Ishikawa (cell line): ENCODE measurements at regions not wholly inside any gene's neighbourhood (a gene's known extent, or its start where the extent isn't known, plus 50 kb on each side); places are given as distances from the start of the nearest gene placed in this dataset.

Experiments
- CEBPB ChIP-seq: IDR thresholded peaks from 2 replicates; pipeline ENCODE4 v1.6.1; 2012
- EGR1 ChIP-seq: IDR thresholded peaks from 2 replicates; pipeline ENCODE4 v1.6.1; 2012
- EP300 ChIP-seq: IDR thresholded peaks from 2 replicates; pipeline ENCODE4 v1.6.1; 2012; ENCODE audit warnings: borderline replicate concordance
- NFIC ChIP-seq: IDR thresholded peaks from 2 replicates; pipeline ENCODE4 v1.6.1; 2012
- RAD21 ChIP-seq: IDR thresholded peaks from 2 replicates; pipeline ENCODE4 v1.6.1; 2012; ENCODE audit warnings: low read depth
- YY1 ChIP-seq: IDR thresholded peaks from 2 replicates; pipeline ENCODE4 v1.6.1; 2012; ENCODE audit warnings: low read depth
- TF ChIP-seq, protein P1 (sequence below): IDR thresholded peaks from 2 replicates; pipeline ENCODE4 v1.6.1; 2012

GRCh38 chr6:105902401-105903031, 183.6 kb upstream of the PRDM1 start:
- TF ChIP-seq, protein P1, sequence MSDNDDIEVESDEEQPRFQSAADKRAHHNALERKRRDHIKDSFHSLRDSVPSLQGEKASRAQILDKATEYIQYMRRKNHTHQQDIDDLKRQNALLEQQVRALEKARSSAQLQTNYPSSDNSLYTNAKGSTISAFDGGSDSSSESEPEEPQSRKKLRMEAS, result no peak
- TF ChIP-seq YY1 (no peak), RAD21 (no peak), CEBPB (no peak), NFIC (no peak), EP300 (no peak), EGR1 (no peak)
